Endothelial cell (in vitro differentiated cells): ENCODE measurements at regions not wholly inside any gene's neighbourhood (a gene's known extent, or its start where the extent isn't known, plus 50 kb on each side); places are given as distances from the start of the nearest gene placed in this dataset.
"Not testable (repeated sequence)": the region's sequence is repeated elsewhere in the genome, so short reads cannot be mapped to it uniquely, and the experiment has no call there.

Source experiments
- DNase-seq: peaks from one replicate; pipeline ENCODE4 v3.0.0; 2021; ENCODE audit warnings: low spot score
- H3K27ac Mint-ChIP-seq: one replicate; pipeline ENCODE4 v1.8.0; 2021; ENCODE audit warnings: mixed read lengths, inconsistent platforms; ENCODE audit not compliant: unreplicated experiment
- H3K27me3 Mint-ChIP-seq: one replicate; pipeline ENCODE4 v1.8.0; 2021; ENCODE audit warnings: mild to moderate bottlenecking, moderate library complexity, mixed read lengths, inconsistent platforms; ENCODE audit not compliant: unreplicated experiment
- H3K36me3 Mint-ChIP-seq: one replicate; pipeline ENCODE4 v1.8.0; 2021; ENCODE audit warnings: mild to moderate bottlenecking, low read depth, mixed read lengths, inconsistent platforms; ENCODE audit not compliant: unreplicated experiment
- H3K4me1 Mint-ChIP-seq: one replicate; pipeline ENCODE4 v1.8.0; 2021; ENCODE audit warnings: mild to moderate bottlenecking, mixed read lengths, inconsistent platforms; ENCODE audit not compliant: unreplicated experiment
- H3K4me3 Mint-ChIP-seq: one replicate; pipeline ENCODE4 v1.8.0; 2021; ENCODE audit warnings: mild to moderate bottlenecking, mixed read lengths, inconsistent platforms; ENCODE audit not compliant: unreplicated experiment
- H3K9me3 Mint-ChIP-seq: one replicate; pipeline ENCODE4 v1.8.0; 2021; ENCODE audit warnings: mixed read lengths, inconsistent platforms; ENCODE audit not compliant: unreplicated experiment
- CTCF ChIP-seq: fragments of 200-600 bp; sonication (generic); IDR thresholded peaks from one replicate; pipeline ENCODE4 v1.5.0; 2021; ENCODE audit warnings: antibody characterized with exemption; ENCODE audit not compliant: unreplicated experiment

- Mint-ChIP-seq H3K4me3 (no peak overlapping the region), H3K36me3 (no peaks in the 10 kb centered on the region), H3K9me3 (no peaks in the 10 kb centered on the region), H3K4me1 (peaks cover 5% of the 10 kb centered on the region), H3K27ac (no peak overlapping the region), H3K27me3 (no peaks in the 10 kb centered on the region)
- no peak for TF ChIP-seq CTCF
- DNase-seq: no peak
Measured at GRCh38 chr2:134008837-134009236, 245.0 kb upstream of the MGAT5 start.

- H3K27me3 Mint-ChIP-seq: no peaks in the 10 kb centered on the region
- no peak for DNase-seq
- H3K27ac Mint-ChIP-seq: no peak overlapping the region
- no peaks in the 10 kb centered on the region for H3K36me3 Mint-ChIP-seq
- peaks cover 5% of the 10 kb centered on the region for H3K4me1 Mint-ChIP-seq
- no peak overlapping the region for H3K4me3 Mint-ChIP-seq
- no peak for TF ChIP-seq CTCF
- H3K9me3 Mint-ChIP-seq: no peaks in the 10 kb centered on the region
Measured at GRCh38 chr2:134009440-134009839, 244.4 kb upstream of the MGAT5 start.

DNA sequence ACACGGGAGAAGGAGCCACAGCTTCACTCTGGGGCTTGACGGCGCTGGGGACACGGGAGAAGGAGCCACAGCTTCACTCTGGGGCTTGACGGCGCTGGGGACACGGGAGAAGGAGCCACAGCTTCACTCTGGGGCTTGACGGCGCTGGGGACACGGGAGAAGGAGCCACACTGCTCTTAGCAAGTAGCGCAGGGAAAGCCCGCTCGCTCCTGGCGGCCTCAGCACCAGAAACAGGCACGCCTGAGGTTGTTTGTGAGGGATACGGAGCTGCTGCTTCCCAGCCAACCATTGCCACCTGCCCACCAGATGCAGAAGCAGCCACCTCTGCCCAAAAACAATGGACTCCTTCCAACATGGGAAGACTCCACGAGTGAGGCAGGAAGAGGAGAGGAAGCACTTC lies 244.0 kb upstream of the MGAT5 start:
- not testable (repeated sequence) for H3K27me3 Mint-ChIP-seq, H3K27ac Mint-ChIP-seq, H3K9me3 Mint-ChIP-seq, DNase-seq, H3K4me3 Mint-ChIP-seq, H3K4me1 Mint-ChIP-seq, H3K36me3 Mint-ChIP-seq

- H3K36me3 Mint-ChIP-seq: no peaks in the 10 kb centered on the region
- DNase-seq: no peak
- H3K27me3 Mint-ChIP-seq: no peaks in the 10 kb centered on the region
- no peak overlapping the region for H3K27ac Mint-ChIP-seq
- H3K9me3 Mint-ChIP-seq: no peaks in the 10 kb centered on the region
- no peak for TF ChIP-seq CTCF
- H3K4me3 Mint-ChIP-seq: no peak overlapping the region
- H3K4me1 Mint-ChIP-seq: peaks cover 5% of the 10 kb centered on the region
Measured at GRCh38 chr2:134011936-134012586, 241.8 kb upstream of the MGAT5 start.

DNA sequence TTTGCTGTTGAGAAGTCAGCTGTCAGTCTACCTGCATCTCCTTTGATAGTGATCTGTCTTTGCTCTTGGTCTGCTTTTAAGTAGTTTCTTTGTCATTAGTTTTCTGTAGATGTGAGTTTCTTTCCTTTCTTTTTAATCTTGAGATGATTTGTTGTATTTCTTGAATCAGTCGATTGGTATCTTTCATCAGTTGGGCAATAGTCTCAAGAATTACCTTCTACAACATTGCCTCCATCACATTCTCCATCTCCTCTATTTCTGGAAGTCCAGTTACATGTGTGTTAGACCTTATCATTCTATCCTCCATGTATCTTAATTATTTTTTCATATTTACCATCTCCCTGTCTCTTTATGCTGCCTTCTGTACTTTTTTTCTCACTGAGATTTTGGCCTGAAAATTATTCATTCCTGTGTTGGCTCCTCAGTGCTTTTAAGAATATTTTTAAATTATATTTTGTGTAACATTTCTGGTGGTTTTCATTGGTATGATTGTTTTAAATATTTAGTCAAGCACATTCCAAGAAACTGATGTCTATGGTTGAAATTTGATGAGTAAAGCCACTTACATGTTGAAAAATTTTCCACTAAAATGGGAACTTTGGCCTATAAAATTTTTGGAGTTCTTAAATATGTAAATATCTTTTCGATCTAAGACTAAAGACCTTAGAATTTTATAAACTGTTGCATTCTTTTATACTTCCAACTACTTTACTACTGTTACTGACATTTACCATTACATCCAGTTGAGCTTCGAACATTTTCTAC lies 239.5 kb upstream of the MGAT5 start:
- H3K36me3 Mint-ChIP-seq: no peaks in the 10 kb centered on the region
- H3K27me3 Mint-ChIP-seq: no peaks in the 10 kb centered on the region
- H3K27ac Mint-ChIP-seq: no peak overlapping the region
- no peak for TF ChIP-seq CTCF
- H3K9me3 Mint-ChIP-seq: no peaks in the 10 kb centered on the region
- no peak for DNase-seq
- peaks cover 5% of the 10 kb centered on the region for H3K4me1 Mint-ChIP-seq
- H3K4me3 Mint-ChIP-seq: no peak overlapping the region
